HG03521 (cell line): ENCODE measurements at regions not wholly inside any gene's neighbourhood (a gene's known extent, or its start where the extent isn't known, plus 50 kb on each side); places are given as distances from the start of the nearest gene placed in this dataset.

Source experiments
- ATAC-seq: cut with Tn5 transposase; IDR thresholded peaks from one replicate; pipeline ENCODE4 v1.9.1; 2021; ENCODE audit warnings: mild to moderate bottlenecking, moderate library complexity; ENCODE audit not compliant: unreplicated experiment

DNA sequence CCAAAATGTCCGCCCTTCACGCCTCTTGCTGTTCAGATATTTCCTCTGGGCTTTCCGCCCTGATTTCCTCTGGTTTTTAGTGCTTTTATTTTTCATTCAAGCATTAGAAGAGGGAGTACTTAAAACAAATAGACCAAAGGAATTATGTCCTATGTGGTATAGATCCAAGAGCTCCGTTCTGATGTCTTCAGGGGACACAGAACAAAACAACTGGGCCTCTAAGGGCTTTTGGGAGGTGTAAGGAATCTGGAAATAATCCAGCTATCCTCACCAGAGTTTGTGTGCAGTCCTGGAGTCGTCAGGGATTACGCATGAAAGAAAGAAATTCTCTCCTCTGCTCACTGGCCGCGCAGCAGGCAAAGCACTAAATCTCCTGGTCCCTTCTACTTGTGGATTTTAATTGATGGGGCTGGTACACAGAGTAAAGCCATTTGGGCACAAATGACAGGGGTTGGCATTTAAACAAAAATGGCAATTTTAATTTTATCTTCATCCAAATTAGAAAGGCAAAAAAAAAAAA lies 999.2 kb downstream of the ADGRL3 start:
- ATAC-seq, result no peak

DNA sequence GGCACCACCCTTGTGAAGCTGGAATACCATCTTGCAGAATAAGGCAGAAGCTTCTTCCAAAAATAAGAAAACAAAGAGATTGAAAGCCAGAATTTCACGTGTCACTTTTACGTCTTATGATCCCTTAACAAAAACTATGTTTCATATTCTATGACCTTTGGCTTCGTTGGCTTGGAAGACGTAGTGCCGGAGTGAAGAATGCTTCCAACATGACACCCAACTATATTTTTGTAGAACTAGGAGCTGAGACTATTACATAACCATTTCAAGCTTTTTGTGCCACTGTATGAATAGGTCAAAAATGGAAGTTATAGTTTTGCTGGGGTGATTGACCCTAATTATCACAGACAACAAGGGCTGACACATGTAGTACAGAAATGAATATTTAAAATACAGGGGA lies 996.2 kb downstream of the ADGRL3 start:
- no peak for ATAC-seq

DNA sequence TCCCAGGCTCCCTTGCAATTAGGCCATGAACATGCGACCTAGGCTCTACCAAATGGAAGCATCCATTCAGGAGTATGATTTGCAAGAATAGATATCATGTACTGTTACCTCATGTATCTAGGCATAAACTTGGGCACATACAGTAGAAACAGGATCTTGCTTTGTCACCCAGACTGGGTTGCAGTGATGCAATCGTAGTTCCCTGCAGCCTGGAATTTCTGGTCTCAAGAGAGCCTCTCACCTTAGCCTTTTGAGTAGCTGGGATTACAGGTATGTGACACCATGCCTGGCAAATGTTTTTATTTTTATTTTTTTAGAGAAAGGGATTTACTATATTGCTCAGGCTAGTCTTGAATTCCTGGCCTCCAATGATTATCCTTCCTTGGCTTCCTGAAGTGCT lies 994.2 kb downstream of the ADGRL3 start:
- ATAC-seq, result no peak

DNA sequence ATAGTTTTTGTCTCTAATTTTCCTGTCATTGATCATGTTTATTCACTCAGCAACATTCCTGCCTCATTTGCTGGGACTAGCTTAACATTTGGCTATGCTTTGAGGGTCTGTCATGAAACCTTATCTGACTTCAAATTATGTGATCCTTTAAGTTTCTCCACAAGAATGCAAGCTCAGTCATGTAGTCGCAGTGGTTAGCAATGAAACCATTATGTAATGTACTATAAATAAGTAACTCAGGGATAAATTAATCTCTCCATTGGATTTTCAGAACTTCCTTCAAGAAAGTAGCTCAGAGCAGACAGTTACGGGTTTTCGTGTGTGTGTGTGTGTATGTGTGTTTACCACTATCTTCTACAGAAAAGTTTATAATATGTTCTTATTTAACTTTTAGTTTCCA lies 993.6 kb downstream of the ADGRL3 start:
- ATAC-seq, result no peak

GRCh38 chr4:62191451-62192240 lies 991.5 kb downstream of the ADGRL3 start:
- ATAC-seq, result no peak

DNA sequence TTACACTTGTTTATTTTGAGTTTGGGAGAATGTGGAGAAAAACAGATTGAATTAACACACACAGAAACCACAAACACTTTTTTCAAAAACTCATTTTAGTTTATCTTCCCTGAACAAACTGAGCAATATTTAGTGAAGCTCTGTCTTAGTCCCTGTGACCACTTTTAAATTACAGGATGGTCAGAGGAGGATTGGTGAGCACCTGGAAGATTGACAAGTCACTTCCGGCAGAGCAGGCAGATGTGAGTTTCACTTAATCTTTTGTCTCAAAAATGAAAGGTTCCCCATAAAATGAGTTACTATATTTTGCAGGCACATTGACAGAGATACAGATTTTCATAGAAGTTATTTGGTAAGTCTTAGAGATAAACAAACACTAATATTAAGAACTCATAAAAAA lies 970.1 kb downstream of the ADGRL3 start:
- ATAC-seq, result no peak

GRCh38 chr4:62168681-62169080 lies 968.6 kb downstream of the ADGRL3 start:
- no peak for ATAC-seq

DNA sequence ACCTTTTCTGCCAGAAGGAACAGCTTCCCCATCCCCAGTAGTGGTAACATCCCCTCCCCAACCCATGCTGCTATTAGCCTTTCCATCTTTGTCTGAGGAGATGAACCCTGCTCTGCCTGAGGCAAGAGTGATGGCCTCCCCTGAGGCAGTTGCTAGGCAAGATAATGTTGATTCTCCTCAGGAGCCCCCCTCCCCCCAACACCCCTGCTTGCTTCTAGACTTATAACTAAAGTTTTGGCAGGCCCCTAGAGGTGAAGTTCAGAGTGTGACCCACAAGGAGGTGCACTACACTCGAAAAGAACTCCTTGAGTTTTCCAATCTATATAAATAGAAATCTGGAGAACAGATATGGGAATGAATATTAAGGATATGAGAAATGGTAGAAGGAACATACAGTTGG lies 962.5 kb downstream of the ADGRL3 start:
- no peak for ATAC-seq

GRCh38 chr4:62161446-62161845 lies 961.3 kb downstream of the ADGRL3 start:
- no peak for ATAC-seq

- ATAC-seq, result no peak
Measured at GRCh38 chr4:62159876-62160275, 959.8 kb downstream of the ADGRL3 start.

DNA sequence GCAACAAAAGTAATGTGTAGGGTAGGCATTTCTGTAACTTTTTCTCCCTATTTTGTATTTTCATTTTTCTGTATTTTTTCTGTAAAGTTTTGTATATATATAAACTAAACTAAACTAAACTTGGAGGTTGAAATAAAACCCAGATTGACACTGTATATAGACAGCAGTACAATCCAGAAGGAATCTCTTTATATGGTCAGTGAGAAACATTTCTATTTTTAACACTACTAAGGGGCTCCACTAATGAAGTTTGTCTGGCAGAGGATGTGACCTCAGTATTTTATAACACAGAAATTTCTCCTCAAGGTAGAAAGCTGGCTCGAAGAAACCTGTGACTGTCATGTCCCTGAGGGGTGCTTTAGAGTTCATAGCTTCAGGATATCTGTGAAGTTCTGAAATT lies 959.2 kb downstream of the ADGRL3 start:
- no peak for ATAC-seq

GRCh38 chr4:62156205-62156604 lies 956.1 kb downstream of the ADGRL3 start:
- no peak for ATAC-seq

DNA sequence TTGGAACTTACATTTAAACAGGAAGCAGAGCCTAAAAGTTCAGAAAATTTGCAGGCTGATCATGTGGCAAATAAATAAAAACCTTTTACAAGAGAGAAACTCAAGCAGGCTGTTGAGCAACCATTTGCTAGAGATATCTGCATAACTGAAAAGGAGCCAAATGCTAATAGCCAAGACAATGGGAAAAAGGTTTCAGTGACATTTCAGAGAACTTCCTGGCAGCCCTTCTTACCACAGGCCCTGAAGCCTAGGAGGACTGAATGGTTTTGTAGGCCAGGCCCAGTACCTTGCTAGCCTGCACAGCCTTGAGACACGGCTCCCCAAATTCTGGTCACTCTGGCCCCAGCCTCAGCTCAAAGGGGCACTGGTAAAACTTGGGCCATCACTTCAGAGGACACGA lies 945.1 kb downstream of the ADGRL3 start:
- no peak for ATAC-seq

DNA sequence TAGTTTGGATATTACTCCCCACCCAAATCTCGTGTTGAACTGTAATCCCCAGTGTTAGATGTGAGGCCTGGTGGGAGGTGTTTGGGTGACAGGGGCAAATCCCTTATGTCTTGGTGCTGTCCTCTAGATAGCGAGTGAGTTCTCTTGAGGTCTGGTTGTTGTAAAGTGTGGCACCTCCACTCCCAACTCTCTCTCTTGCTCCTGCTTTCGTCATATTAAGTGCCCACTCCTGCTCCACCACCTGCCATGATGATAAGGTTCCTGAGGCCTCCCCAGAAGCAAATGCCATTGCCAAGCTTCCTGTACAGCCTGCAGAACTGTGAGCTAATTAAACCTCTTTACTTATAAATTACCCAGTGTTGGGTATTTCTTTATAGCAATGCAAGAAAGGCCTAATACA lies 944.3 kb downstream of the ADGRL3 start:
- no peak for ATAC-seq

DNA sequence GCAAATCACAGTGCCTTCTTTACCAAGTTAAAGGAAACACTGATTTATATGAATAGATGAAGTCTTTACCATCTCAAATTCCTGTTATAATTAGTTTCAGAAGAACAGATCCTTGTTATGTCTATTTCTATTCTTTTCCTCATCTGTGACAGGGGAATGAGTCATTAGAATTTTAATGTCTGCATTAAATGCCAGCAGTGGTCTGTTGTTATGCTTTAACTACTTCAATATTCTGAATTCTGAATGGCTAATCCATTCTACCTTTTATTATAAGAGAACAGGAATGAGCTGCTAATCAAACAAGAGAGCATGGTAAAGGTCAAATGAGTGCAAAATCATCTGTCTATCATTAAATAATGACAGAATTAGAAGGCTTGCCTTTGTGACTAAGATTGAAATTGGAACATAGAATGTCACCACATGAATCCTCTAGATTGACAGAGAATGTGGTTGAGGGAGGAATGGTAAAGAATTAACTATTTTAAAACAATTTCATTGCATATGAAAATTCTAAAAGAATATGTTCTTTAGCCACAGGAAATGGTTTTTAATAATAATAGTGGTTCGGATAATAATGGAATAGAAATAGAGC lies 935.5 kb downstream of the ADGRL3 start:
- ATAC-seq, result no peak

- ATAC-seq, result no peak
Measured at GRCh38 chr4:62133977-62134376, 933.9 kb downstream of the ADGRL3 start.

DNA sequence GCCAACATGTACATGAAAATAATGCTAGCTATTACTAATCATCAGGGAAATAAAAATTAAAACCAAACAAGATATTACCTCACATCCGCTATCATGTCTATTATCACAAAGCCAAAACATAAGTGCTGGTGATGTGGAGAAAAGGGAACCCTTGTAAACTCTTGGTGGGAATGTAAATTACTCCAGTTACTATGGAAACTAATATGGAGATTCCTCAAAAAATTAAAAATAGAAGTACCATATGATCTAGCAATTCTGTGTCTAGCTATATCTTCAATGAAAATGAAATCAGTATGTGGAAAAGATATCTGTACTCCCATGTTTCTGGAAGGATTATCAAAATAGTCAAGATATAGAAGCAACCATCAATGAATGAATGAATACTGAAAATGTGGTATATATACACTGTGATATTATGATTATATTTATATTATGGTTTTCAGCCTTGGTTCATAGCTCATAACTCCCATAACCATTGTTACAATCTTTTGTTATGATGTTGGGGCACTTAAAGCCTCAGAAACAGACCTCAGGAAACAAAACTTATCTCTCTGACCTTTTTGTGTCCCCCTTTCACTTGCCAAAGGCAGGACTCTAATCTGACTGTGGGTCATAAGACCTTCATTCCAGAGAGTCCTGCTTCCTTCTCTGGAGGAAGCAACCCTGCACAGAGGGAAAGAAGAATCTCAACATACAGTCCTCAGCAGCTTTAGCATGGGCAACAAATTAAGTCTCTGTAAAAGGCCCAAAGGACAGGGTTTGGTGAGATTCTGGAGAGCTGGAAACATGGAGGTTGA lies 933.2 kb downstream of the ADGRL3 start:
- ATAC-seq, result no peak

DNA sequence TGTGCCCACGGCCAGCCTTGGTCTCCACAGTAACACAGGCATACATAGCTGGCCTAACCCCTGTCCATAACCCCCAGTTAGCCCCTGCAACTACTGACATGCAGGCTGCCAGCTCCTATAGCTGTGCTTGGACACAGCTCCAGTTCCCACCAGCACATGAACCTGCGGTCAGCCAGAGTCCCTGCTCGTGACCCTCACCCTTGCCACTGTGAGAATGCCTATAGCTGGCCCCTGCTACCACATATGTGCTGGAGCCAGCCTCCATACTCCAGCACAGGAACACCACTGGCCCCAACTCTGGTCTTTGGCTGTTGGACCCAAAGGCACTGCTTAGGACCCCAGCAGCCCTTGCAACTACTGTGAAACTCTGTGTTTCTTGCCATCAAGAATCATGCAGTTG lies 930.9 kb downstream of the ADGRL3 start:
- ATAC-seq, result no peak

DNA sequence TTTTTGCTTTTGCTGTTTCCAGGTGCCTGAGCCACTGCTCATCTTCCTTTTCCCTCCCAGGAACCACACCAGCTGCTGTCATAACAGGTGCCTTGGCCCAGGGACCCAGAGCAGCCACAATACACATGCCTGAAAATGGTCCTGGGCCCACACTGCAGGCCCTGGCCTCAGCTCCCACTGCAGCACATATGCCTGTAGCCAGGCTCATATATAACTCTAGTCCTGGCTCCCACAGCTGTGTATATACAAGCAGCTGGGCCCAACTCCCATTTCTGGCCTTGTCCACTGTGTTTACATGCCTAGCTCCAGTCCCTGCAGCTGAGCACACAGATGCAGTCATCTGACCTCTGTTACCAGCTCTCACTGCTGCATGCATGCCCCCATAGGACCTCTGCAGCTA lies 930.5 kb downstream of the ADGRL3 start:
- no peak for ATAC-seq

DNA sequence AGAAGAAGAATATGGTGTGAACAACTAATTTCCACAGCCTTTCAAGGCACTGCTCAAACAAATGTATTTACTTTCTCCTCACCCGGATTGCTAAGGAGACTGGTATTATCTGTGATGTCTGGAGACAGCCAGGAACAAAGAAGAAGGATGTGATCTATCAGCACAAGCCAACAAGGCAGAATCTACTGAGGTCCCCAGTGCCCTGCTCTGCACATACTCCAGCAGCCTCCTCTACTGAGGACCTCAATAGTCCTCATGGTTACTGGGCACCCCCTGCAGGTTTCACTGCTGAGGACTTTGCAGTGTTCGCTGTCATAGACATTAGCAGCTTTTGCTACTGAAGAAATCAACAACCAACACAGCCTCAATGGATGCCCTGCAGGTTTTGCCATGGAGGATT lies 930.1 kb downstream of the ADGRL3 start:
- no peak for ATAC-seq
